GM23338 (cell line): ENCODE measurements at regions not wholly inside any gene's neighbourhood (a gene's known extent, or its start where the extent isn't known, plus 50 kb on each side); places are given as distances from the start of the nearest gene placed in this dataset.
A peak's percentile ranks its signal among the peaks of the same experiment; 100 is the strongest.

Experiments used
- ATAC-seq: fragments of 200-7000 bp; cut with Tn5 transposase; 3 replicates; pipeline ENCODE4 v1.9.1; 2020
- DNase-seq: peaks from one replicate; pipeline ENCODE4 v3.0.0-alpha.2; 2015; ENCODE audit warnings: low spot score
- H2AFZ ChIP-seq: fragments of 200-600 bp; sonication (generic); 2 replicates; pipeline ENCODE4 v1.8.0; 2016; ENCODE audit warnings: antibody characterized with exemption, mild to moderate bottlenecking, moderate library complexity
- H3F3A ChIP-seq: fragments of 200-600 bp; sonication (generic); replicated peaks from 2 replicates; pipeline ENCODE4 v1.8.0; 2017; ENCODE audit warnings: antibody characterized with exemption, mixed run types, low read depth
- H3K27ac ChIP-seq: fragments of 200-600 bp; sonication (generic); 2 replicates; pipeline ENCODE4 v1.6.1; 2016; ENCODE audit warnings: low read depth
- H3K27me3 ChIP-seq: fragments of 200-600 bp; sonication (generic); 2 replicates; pipeline ENCODE4 v1.8.0; 2016; ENCODE audit warnings: mild to moderate bottlenecking, mixed run types, moderate library complexity; ENCODE audit not compliant: insufficient read depth
- H3K36me3 ChIP-seq: fragments of 200-600 bp; sonication (generic); 2 replicates; pipeline ENCODE4 v1.8.0; 2016; ENCODE audit warnings: mild to moderate bottlenecking; ENCODE audit not compliant: insufficient read depth
- H3K4me1 ChIP-seq: fragments of 200-600 bp; sonication (generic); 2 replicates; pipeline ENCODE4 v1.8.0; 2016; ENCODE audit warnings: mild to moderate bottlenecking, moderate library complexity; ENCODE audit not compliant: insufficient read depth
- H3K4me2 ChIP-seq: fragments of 200-600 bp; sonication (generic); 2 replicates; pipeline ENCODE4 v1.7.1; 2017; ENCODE audit warnings: mixed run types
- H3K4me3 ChIP-seq: fragments of 200-600 bp; sonication (generic); 2 replicates; pipeline ENCODE4 v1.6.1; 2016; ENCODE audit warnings: mixed run types
- H3K79me2 ChIP-seq: fragments of 200-600 bp; sonication (generic); replicated peaks from 2 replicates; pipeline ENCODE4 v1.8.0; 2017; ENCODE audit warnings: mild to moderate bottlenecking; ENCODE audit not compliant: insufficient read depth
- H3K9me2 ChIP-seq: fragments of 200-600 bp; sonication (generic); 2 replicates; pipeline ENCODE4 v1.8.0; 2017; ENCODE audit not compliant: insufficient read depth
- H4K20me1 ChIP-seq: fragments of 200-600 bp; sonication (generic); replicated peaks from 2 replicates; pipeline ENCODE4 v1.8.0; 2017; ENCODE audit warnings: mild to moderate bottlenecking; ENCODE audit not compliant: insufficient read depth
- H3K27ac Mint-ChIP-seq: 2 replicates; pipeline ENCODE4 v1.8.0; 2020; ENCODE audit warnings: inconsistent platforms, mild to moderate bottlenecking, moderate library complexity, mixed read lengths
- H3K27me3 Mint-ChIP-seq: 3 replicates; pipeline ENCODE4 v1.8.0; 2022; ENCODE audit warnings: low read depth, mild to moderate bottlenecking, moderate library complexity, mixed read lengths, inconsistent platforms; ENCODE audit not compliant: insufficient read depth, poor library complexity
- H3K36me3 Mint-ChIP-seq: 3 replicates; pipeline ENCODE4 v1.8.0; 2021; ENCODE audit warnings: low read depth, mild to moderate bottlenecking, inconsistent platforms, moderate library complexity, mixed read lengths
- H3K4me1 Mint-ChIP-seq: 3 replicates; pipeline ENCODE4 v1.8.0; 2020; ENCODE audit warnings: mild to moderate bottlenecking, inconsistent platforms, mixed read lengths
- H3K4me3 Mint-ChIP-seq: 3 replicates; pipeline ENCODE4 v1.8.0; 2021; ENCODE audit warnings: moderate library complexity, mild to moderate bottlenecking, inconsistent platforms, mixed read lengths
- H3K9me3 Mint-ChIP-seq: 3 replicates; pipeline ENCODE4 v1.8.0; 2020; ENCODE audit warnings: moderate library complexity, mild to moderate bottlenecking, inconsistent platforms, mixed read lengths
- CREB1 ChIP-seq: fragments of 250-450 bp; sonication (Bioruptor Pico); IDR thresholded peaks from 2 replicates; pipeline ENCODE4 v1.5.0; 2020; ENCODE audit warnings: low read depth, mild to moderate bottlenecking, moderate library complexity
- CTCF ChIP-seq, 2 experiments: fragments of 200-600 bp in 1 of 2; sonication (generic) in 1 of 2; conservative IDR thresholded peaks; 2 replicates each; pipeline versions ENCODE4 v1.5.1 to v1.6.1; 2016 to 2017; ENCODE audit warnings: antibody characterized with exemption in 2 of 2, low read depth in 2 of 2, mild to moderate bottlenecking in 2 of 2, moderate library complexity in 1 of 2
- ETS1 ChIP-seq: IDR thresholded peaks from 2 replicates; pipeline ENCODE4 v1.6.1; 2016; ENCODE audit warnings: antibody characterized with exemption
- EZH2 ChIP-seq: fragments of 200-600 bp; sonication (generic); IDR thresholded peaks from one replicate; pipeline ENCODE4 v1.8.0; 2017; ENCODE audit warnings: antibody characterized with exemption, mild to moderate bottlenecking, low read depth; ENCODE audit not compliant: unreplicated experiment
- EZH2phosphoT487 ChIP-seq: fragments of 200-600 bp; sonication (generic); IDR thresholded peaks from one replicate; pipeline ENCODE4 v1.8.1; 2018; ENCODE audit warnings: antibody characterized with exemption; ENCODE audit not compliant: unreplicated experiment
- JUNB ChIP-seq: IDR thresholded peaks from one replicate; pipeline ENCODE4 v1.6.1; 2016; ENCODE audit warnings: antibody characterized with exemption; ENCODE audit not compliant: unreplicated experiment
- NANOG ChIP-seq: IDR thresholded peaks from 2 replicates; pipeline ENCODE4 v1.6.1; 2016; ENCODE audit warnings: antibody characterized with exemption, borderline replicate concordance
- POLR2AphosphoS5 ChIP-seq: IDR thresholded peaks from 2 replicates; pipeline ENCODE4 v1.6.1; 2016; ENCODE audit warnings: antibody characterized with exemption, low read depth
- REST ChIP-seq: IDR thresholded peaks from one replicate; pipeline ENCODE4 v1.6.1; 2018; ENCODE audit warnings: antibody characterized with exemption; ENCODE audit not compliant: unreplicated experiment
- STAT1 ChIP-seq: IDR thresholded peaks from one replicate; pipeline ENCODE4 v1.6.1; 2016; ENCODE audit warnings: antibody characterized with exemption; ENCODE audit not compliant: unreplicated experiment
- ZNF114 ChIP-seq: fragments of 250-450 bp; sonication (Bioruptor Pico); IDR thresholded peaks from 2 replicates; pipeline ENCODE4 v1.5.0; 2020; ENCODE audit warnings: mild to moderate bottlenecking, moderate library complexity
- ZNF331 ChIP-seq: fragments of 250-450 bp; sonication (Bioruptor Pico); IDR thresholded peaks from 2 replicates; pipeline ENCODE4 v1.5.0; 2020; ENCODE audit warnings: low read depth, mild to moderate bottlenecking, moderate library complexity

GRCh38 chr2:80894486-80894885 is 589.9 kb upstream of the LRRTM1 start (continued):
- TF ChIP-seq CTCF (conservative IDR thresholded peaks at IDR 0.05; ENCODE audit: low read depth in 2 of 2): no peak

DNA sequence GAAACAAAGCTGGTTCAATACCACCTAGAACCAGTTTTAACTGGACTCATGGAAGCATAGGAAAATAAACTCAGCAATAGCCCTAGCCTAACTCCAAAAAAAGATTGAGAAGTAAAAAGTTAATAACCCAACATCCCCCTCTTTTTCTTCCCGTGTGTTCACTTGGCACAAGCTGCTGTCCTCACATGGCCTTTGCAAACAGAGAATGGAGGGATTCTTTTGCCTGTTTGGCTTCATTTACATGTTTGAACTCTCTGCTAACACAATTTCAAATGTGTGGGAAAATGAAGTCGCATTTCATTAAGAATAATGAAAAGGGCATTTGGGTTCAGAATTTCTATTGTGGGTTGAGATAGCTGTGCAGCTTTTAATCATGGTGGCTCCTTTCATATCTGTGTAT is 589.2 kb upstream of the LRRTM1 start:
- peaks cover 5% of the 10 kb centered on the region; the same call in 2 of the 3 replicates for H3K4me1 Mint-ChIP-seq
- Histone ChIP-seq H3K27me3 (no peaks in the 10 kb centered on the region), H3K4me1 (no peaks in the 10 kb centered on the region), H2AFZ (peak overlapping the region; percentile 24; the same call in 1 of the 2 replicates), H3K36me3 (no peaks in the 10 kb centered on the region), H3K4me2 (no peak overlapping the region), H3F3A (no peaks in the 10 kb centered on the region), H3K27ac (no peak overlapping the region), H4K20me1 (no peaks in the 10 kb centered on the region), H3K79me2 (no peaks in the 10 kb centered on the region), H3K4me3 (no peak overlapping the region), H3K9me2 (0 out of 2 replicates have a peak, but pooled peaks cover 8% of the 10 kb centered on the region)
- no peaks in the 10 kb centered on the region for H3K36me3 Mint-ChIP-seq
- H3K27ac Mint-ChIP-seq: no peak overlapping the region
- H3K9me3 Mint-ChIP-seq: no peaks in the 10 kb centered on the region
- ATAC-seq (no peak), DNase-seq (no peak)
- peaks cover 2% of the 10 kb centered on the region for H3K27me3 Mint-ChIP-seq
- no peak overlapping the region for H3K4me3 Mint-ChIP-seq
- TF ChIP-seq EZH2phosphoT487 (no peak), REST (no peak), ZNF114 (CRISPR knock-in tag) (no peak), EZH2 (no peak), CREB1 (no peak), JUNB (no peak), CTCF (conservative IDR thresholded peaks at IDR 0.05; ENCODE audit: low read depth in 2 of 2) (no peak), POLR2AphosphoS5 (no peak), STAT1 (no peak), ZNF331 (CRISPR knock-in tag) (no peak), ETS1 (no peak), NANOG (no peak)
